ENCODE measurements at regions not wholly inside any gene's neighbourhood (a gene's known extent, or its start where the extent isn't known, plus 50 kb on each side); places are given as distances from the start of the nearest gene placed in this dataset.

DNA sequence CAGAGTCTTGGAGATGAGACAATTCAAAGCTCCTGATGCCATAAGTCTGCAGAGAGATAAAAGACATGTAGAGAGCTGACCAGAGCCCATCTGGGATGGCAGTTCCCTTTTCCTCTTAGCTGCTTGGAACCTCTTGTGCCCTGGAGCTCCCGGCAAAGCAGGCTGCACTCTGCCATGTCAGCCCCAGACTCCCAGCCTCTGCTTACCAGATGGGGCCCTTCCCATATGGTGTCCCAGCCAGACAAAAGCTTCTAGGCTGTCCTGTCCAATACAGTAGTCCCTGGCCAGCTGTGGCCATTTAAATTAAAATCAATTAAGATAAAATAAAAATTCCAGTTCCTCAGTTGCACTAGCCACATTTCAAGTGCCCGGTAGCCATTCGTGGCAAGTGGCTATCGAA is 303.9 kb downstream of the TTC6 start:
- H4K20me1 ChIP-seq (ENCODE audit: low read depth), result no peaks in the 10 kb centered on the region
- no peak overlapping the region for H3K4me3 ChIP-seq
- H3K27ac ChIP-seq, result no peak overlapping the region
- no peaks in the 10 kb centered on the region for H3F3A ChIP-seq (ENCODE audit: low read depth)
- no peaks in the 10 kb centered on the region for H3K9me3 ChIP-seq (ENCODE audit: low read depth)
- TF ChIP-seq, protein P1, sequence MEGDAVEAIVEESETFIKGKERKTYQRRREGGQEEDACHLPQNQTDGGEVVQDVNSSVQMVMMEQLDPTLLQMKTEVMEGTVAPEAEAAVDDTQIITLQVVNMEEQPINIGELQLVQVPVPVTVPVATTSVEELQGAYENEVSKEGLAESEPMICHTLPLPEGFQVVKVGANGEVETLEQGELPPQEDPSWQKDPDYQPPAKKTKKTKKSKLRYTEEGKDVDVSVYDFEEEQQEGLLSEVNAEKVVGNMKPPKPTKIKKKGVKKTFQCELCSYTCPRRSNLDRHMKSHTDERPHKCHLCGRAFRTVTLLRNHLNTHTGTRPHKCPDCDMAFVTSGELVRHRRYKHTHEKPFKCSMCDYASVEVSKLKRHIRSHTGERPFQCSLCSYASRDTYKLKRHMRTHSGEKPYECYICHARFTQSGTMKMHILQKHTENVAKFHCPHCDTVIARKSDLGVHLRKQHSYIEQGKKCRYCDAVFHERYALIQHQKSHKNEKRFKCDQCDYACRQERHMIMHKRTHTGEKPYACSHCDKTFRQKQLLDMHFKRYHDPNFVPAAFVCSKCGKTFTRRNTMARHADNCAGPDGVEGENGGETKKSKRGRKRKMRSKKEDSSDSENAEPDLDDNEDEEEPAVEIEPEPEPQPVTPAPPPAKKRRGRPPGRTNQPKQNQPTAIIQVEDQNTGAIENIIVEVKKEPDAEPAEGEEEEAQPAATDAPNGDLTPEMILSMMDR (IDR thresholded peaks at IDR 0.05), result no peak
- no peak for TF ChIP-seq EZH2phosphoT487 (IDR thresholded peaks at IDR 0.05)
- no peak for TF ChIP-seq EZH2 (IDR thresholded peaks at IDR 0.05)
- no peak for DNase-seq (ENCODE audit: low spot score)
- no peak overlapping the region for H3K9ac ChIP-seq
- Mint-ChIP-seq H3K27ac (no peak overlapping the region), H3K4me3 (no peak overlapping the region), H3K9me3 (no peaks in the 10 kb centered on the region), H3K27me3 (ENCODE audit: insufficient read depth, low read depth) (peaks cover 6% of the 10 kb centered on the region), H3K36me3 (no peaks in the 10 kb centered on the region), H3K4me1 (peaks cover 4% of the 10 kb centered on the region)
- no peaks in the 10 kb centered on the region for H3K79me2 ChIP-seq (ENCODE audit: low read depth)
- H3K36me3 ChIP-seq, result no peaks in the 10 kb centered on the region
- no peak overlapping the region for H2AFZ ChIP-seq (replicated peaks)
- no peak overlapping the region for H3K4me2 ChIP-seq
- no peaks in the 10 kb centered on the region for H3K27me3 ChIP-seq
- peaks cover 4% of the 10 kb centered on the region for H3K4me1 ChIP-seq

DNA sequence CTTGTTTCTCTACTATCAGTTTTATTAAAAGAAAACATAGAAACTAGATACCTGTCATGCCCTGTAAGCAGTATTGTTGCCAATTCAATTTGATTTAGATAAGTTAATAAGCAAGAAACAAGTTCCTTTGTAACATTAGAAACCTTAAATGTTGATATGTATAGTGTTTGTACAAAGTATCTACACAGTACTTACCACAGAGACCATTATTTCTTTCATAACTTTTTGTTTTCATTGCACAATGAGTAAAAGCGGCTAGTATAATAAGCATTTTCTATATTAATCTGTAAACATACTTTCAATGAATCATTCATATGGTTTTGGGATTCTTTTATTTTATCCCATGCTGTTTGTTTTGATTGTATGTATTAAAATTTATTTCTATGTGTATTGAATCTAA is 305.1 kb downstream of the TTC6 start:
- no peaks in the 10 kb centered on the region for H4K20me1 ChIP-seq (ENCODE audit: low read depth)
- H3K9me3 ChIP-seq (ENCODE audit: low read depth), result no peaks in the 10 kb centered on the region
- no peaks in the 10 kb centered on the region for H3K27me3 ChIP-seq
- peaks cover 6% of the 10 kb centered on the region for H3K27me3 Mint-ChIP-seq (ENCODE audit: insufficient read depth, low read depth)
- H3K36me3 ChIP-seq, result no peaks in the 10 kb centered on the region
- H3K36me3 Mint-ChIP-seq, result no peaks in the 10 kb centered on the region
- no peak for DNase-seq (ENCODE audit: low spot score)
- H3K4me2 ChIP-seq, result no peak overlapping the region
- no peaks in the 10 kb centered on the region for H3K4me1 Mint-ChIP-seq
- H2AFZ ChIP-seq (replicated peaks), result no peak overlapping the region
- no peak overlapping the region for H3K9ac ChIP-seq
- peaks cover 4% of the 10 kb centered on the region for H3K4me1 ChIP-seq
- no peak overlapping the region for H3K4me3 Mint-ChIP-seq
- H3K79me2 ChIP-seq (ENCODE audit: low read depth), result no peaks in the 10 kb centered on the region
- no peaks in the 10 kb centered on the region for H3F3A ChIP-seq (ENCODE audit: low read depth)
- no peak overlapping the region for H3K27ac Mint-ChIP-seq
- H3K4me3 ChIP-seq, result no peak overlapping the region
- no peak overlapping the region for H3K27ac ChIP-seq
- no peaks in the 10 kb centered on the region for H3K9me3 Mint-ChIP-seq
- TF ChIP-seq EZH2 (IDR thresholded peaks at IDR 0.05) (no peak), EZH2phosphoT487 (IDR thresholded peaks at IDR 0.05) (no peak)
- TF ChIP-seq, protein P1 (IDR thresholded peaks at IDR 0.05), result no peak

DNA sequence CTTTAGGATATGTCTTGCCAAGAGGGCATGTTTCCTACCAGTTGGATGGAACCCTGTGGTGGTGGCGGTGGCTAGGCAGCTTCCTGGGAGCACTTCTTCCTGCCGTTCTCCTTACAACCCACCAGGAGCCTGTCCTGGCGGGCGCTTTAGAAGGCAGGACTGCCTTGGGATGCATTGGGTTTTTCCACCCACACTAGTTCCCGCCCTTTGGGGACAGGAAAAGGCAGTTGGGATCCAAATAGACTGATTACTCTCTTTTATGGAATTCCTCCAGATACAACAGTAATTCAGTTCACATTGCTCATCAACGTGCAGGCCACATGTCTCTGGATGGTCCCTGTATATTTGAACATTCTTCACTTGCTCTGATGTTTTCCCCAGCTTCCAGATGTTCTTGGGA is 305.7 kb upstream of the SSTR1 start:
- Histone ChIP-seq H3K9me3 (ENCODE audit: low read depth) (no peaks in the 10 kb centered on the region), H3K4me1 (peaks cover 2% of the 10 kb centered on the region), H3K36me3 (no peaks in the 10 kb centered on the region), H4K20me1 (ENCODE audit: low read depth) (no peaks in the 10 kb centered on the region), H3K79me2 (ENCODE audit: low read depth) (no peaks in the 10 kb centered on the region), H3K27me3 (no peaks in the 10 kb centered on the region), H3K4me3 (no peak overlapping the region), H3K4me2 (no peak overlapping the region), H3F3A (ENCODE audit: low read depth) (no peaks in the 10 kb centered on the region), H3K27ac (no peak overlapping the region), H2AFZ (replicated peaks) (no peak overlapping the region), H3K9ac (no peak overlapping the region)
- no peak for DNase-seq (ENCODE audit: low spot score)
- Mint-ChIP-seq H3K27me3 (ENCODE audit: insufficient read depth, low read depth) (peaks cover 6% of the 10 kb centered on the region), H3K27ac (no peak overlapping the region), H3K9me3 (no peaks in the 10 kb centered on the region), H3K4me1 (no peaks in the 10 kb centered on the region), H3K4me3 (no peak overlapping the region), H3K36me3 (no peaks in the 10 kb centered on the region)
- no peak for TF ChIP-seq EZH2phosphoT487 (IDR thresholded peaks at IDR 0.05)
- TF ChIP-seq, protein P1 (IDR thresholded peaks at IDR 0.05), result no peak
- no peak for TF ChIP-seq EZH2 (IDR thresholded peaks at IDR 0.05)
